Endothelial cell of umbilical vein (primary cell): ENCODE measurements at regions not wholly inside any gene's neighbourhood (a gene's known extent, or its start where the extent isn't known, plus 50 kb on each side); places are given as distances from the start of the nearest gene placed in this dataset.

Experiments
- BruUV-seq: library from RNA; stranded (reverse); fragments of 400-500 nt; replicated peaks from 2 replicates; lab custom pipeline; 2021; lab: Mats Ljungman, UMichigan
- CTCF ChIA-PET: fragments of 300-600, 350-600 bp; sonication (Branson Sonifier 250); formaldehyde crosslinking; loops from one replicate; lab custom pipeline; 2021; ENCODE audit warnings: antibody characterized with exemption, inconsistent platforms; lab: Charles Lee
- POLR2A ChIA-PET: fragments of 300-600, 350-600 bp; sonication (Branson Sonifier 250); formaldehyde crosslinking; loops from one replicate; lab custom pipeline; 2021; ENCODE audit warnings: antibody characterized with exemption, inconsistent platforms; lab: Charles Lee
- DNase-seq: peaks from one replicate; pipeline ENCODE4 v3.0.0-alpha.2; 2011; ENCODE audit warnings: low read depth, low spot score
- FAIRE-seq: peaks from 2 replicates; lab custom pipeline; 2011; peaks lifted over from hg19 to GRCh38; lab: Jason Lieb, UNC
- H2AFZ ChIP-seq: 2 replicates; pipeline ENCODE4 v1.6.0; 2012; ENCODE audit warnings: low read depth, low read length, control low read depth, inconsistent platforms
- H3K27ac ChIP-seq: 2 replicates; pipeline ENCODE4 v1.5.1; 2011; ENCODE audit warnings: low read depth, mild to moderate bottlenecking, control low read depth, low read length, moderate library complexity; ENCODE audit not compliant: insufficient read depth
- H3K27me3 ChIP-seq, 2 experiments: 2 replicates each; pipeline versions ENCODE4 v1.6.0 to v1.6.1; 2011; ENCODE audit warnings: low read length in 2 of 2, mixed read lengths in 1 of 2; ENCODE audit not compliant: control insufficient read depth in 2 of 2, insufficient read depth in 2 of 2
- H3K36me3 ChIP-seq, 2 experiments: 2 replicates in 1 of 2; 3 replicates in 1 of 2; pipeline ENCODE4 v1.5.1; 2011; ENCODE audit warnings: low read length in 2 of 2, mild to moderate bottlenecking in 1 of 2, moderate library complexity in 1 of 2; ENCODE audit not compliant: control insufficient read depth in 2 of 2, insufficient read depth in 2 of 2; ENCODE audit errors: extremely low read depth in 1 of 2
- H3K4me1 ChIP-seq: 3 replicates; pipeline ENCODE4 v1.5.1; 2011; ENCODE audit warnings: mild to moderate bottlenecking, low read length; ENCODE audit not compliant: control insufficient read depth, insufficient read depth; ENCODE audit errors: extremely low read depth
- H3K4me2 ChIP-seq: 2 replicates; pipeline ENCODE4 v1.6.1; 2011; ENCODE audit warnings: low read length, control low read depth, mixed read lengths; ENCODE audit not compliant: insufficient read depth
- H3K4me3 ChIP-seq, 3 experiments: fragments of 200-600 bp in 1 of 3; sonication (generic), shearing (Covaris generic) in 1 of 3; replicated peaks in 1 of 3; 2 replicates each; pipeline ENCODE4 v1.5.1; 2011 to 2016; ENCODE audit warnings: control low read depth in 3 of 3, low read length in 3 of 3, mild to moderate bottlenecking in 2 of 3, inconsistent platforms in 1 of 3, low read depth in 1 of 3, moderate library complexity in 1 of 3; ENCODE audit not compliant: insufficient read depth in 1 of 3
- H3K79me2 ChIP-seq: 2 replicates; pipeline ENCODE4 v1.6.0; 2012; ENCODE audit warnings: low read length, inconsistent platforms; ENCODE audit not compliant: control insufficient read depth, insufficient read depth
- H3K9ac ChIP-seq: replicated peaks from 2 replicates; pipeline ENCODE3; 2011; ENCODE audit warnings: low read length, control low read depth; ENCODE audit not compliant: insufficient read depth; ENCODE audit errors: extremely low read depth
- H3K9me1 ChIP-seq: replicated peaks from 3 replicates; pipeline ENCODE4 v1.6.0; 2011; ENCODE audit warnings: mild to moderate bottlenecking, low read length; ENCODE audit not compliant: control insufficient read depth, insufficient read depth; ENCODE audit errors: extremely low read depth
- H3K9me3 ChIP-seq: replicated peaks from 2 replicates; pipeline ENCODE4 v1.5.1; 2012; ENCODE audit warnings: low read length, inconsistent platforms; ENCODE audit not compliant: control insufficient read depth, insufficient read depth
- H4K20me1 ChIP-seq: replicated peaks from 2 replicates; pipeline ENCODE3; 2011; ENCODE audit warnings: mild to moderate bottlenecking, low read length; ENCODE audit not compliant: control insufficient read depth, insufficient read depth; ENCODE audit errors: extremely low read depth
- EZH2 ChIP-seq: IDR thresholded peaks from 2 replicates; pipeline ENCODE4 v1.6.1; 2012; ENCODE audit warnings: borderline replicate concordance, low read depth, mild to moderate bottlenecking, moderate library complexity, low read length, inconsistent platforms; ENCODE audit not compliant: severe bottlenecking
- FOS ChIP-seq: IDR thresholded peaks from 2 replicates; pipeline ENCODE4 v1.6.1; 2011; ENCODE audit warnings: mild to moderate bottlenecking, low read length, moderate library complexity, borderline replicate concordance; ENCODE audit not compliant: insufficient read depth
- JUN ChIP-seq: IDR thresholded peaks from 2 replicates; pipeline ENCODE4 v1.6.1; 2011; ENCODE audit warnings: borderline replicate concordance, low read depth; ENCODE audit not compliant: insufficient read length, insufficient read depth
- dilution Hi-C: fragments of 300-500 bp; cut with MboI; formaldehyde crosslinking; loops from one replicate; pipeline ENCODE4 v1.15.0; 2019; ENCODE audit warnings: low sequenced_read_pairs; ENCODE audit not compliant: extremely low pct_ligation_motif_present
- intact Hi-C: fragments of 100-400 bp; cut with micrococcal nuclease; formaldehyde crosslinking; loops from one replicate; pipeline ENCODE4 v1.10.0; 2022

GRCh38 chr12:112574896-112575558, 156.3 kb downstream of the PTPN11 start:
- DNase-seq: no peak
- no peak overlapping the region for H3K4me3 ChIP-seq
- intact Hi-C loops (no loop called here), dilution Hi-C loops (no loop called here)
- no peaks in the 10 kb centered on the region for H4K20me1 ChIP-seq
- ChIA-PET CTCF (no interaction called here), POLR2A (no interaction called here)
- no peaks in the 10 kb centered on the region for H3K9me3 ChIP-seq
- H3K4me2 ChIP-seq: no peak overlapping the region
- no peak overlapping the region for H3K27ac ChIP-seq
- no peaks in the 10 kb centered on the region for H3K9me1 ChIP-seq
- no peak for FAIRE-seq
- H3K9ac ChIP-seq: no peak overlapping the region
- H3K36me3 ChIP-seq: no peaks in the 10 kb centered on the region
- no peaks in the 10 kb centered on the region for H3K4me1 ChIP-seq
- no peaks in the 10 kb centered on the region for H3K79me2 ChIP-seq
- BruUV-seq: no TSS peak
- peaks cover 8 to 10% of the 10 kb centered on the region in 2 experiments for H3K27me3 ChIP-seq
- TF ChIP-seq FOS: no peak
- no peak for TF ChIP-seq JUN
- TF ChIP-seq EZH2: peak; percentile 46
- no peak overlapping the region for H2AFZ ChIP-seq

- intact Hi-C loops: no loop called here
Measured at GRCh38 chr12:112575559-112576067, 156.9 kb downstream of the PTPN11 start.

More at GRCh38 chr12:112575559-112576067, 156.9 kb downstream of the PTPN11 start:
- H3K4me3 ChIP-seq: no peak overlapping the region
- peak; percentile 37 for TF ChIP-seq EZH2
- no peak for TF ChIP-seq FOS
- no peak overlapping the region for H3K9ac ChIP-seq
- dilution Hi-C loops: no loop called here
- H3K79me2 ChIP-seq: no peaks in the 10 kb centered on the region
- no TSS peak for BruUV-seq
- H3K4me2 ChIP-seq: no peak overlapping the region
- no peak overlapping the region for H3K27ac ChIP-seq
- ChIA-PET CTCF (no interaction called here), POLR2A (no interaction called here)
- H3K27me3 ChIP-seq: peaks cover 8 to 10% of the 10 kb centered on the region in 2 experiments
- no peaks in the 10 kb centered on the region for H3K4me1 ChIP-seq
- FAIRE-seq (no peak), DNase-seq (no peak)
- no peak overlapping the region for H2AFZ ChIP-seq
- H3K9me1 ChIP-seq: no peaks in the 10 kb centered on the region
- no peaks in the 10 kb centered on the region for H3K36me3 ChIP-seq
- no peaks in the 10 kb centered on the region for H3K9me3 ChIP-seq
- H4K20me1 ChIP-seq: no peaks in the 10 kb centered on the region
